ENCODE measurements at regions not wholly inside any gene's neighbourhood (a gene's known extent, or its start where the extent isn't known, plus 50 kb on each side); places are given as distances from the start of the nearest gene placed in this dataset.

DNA sequence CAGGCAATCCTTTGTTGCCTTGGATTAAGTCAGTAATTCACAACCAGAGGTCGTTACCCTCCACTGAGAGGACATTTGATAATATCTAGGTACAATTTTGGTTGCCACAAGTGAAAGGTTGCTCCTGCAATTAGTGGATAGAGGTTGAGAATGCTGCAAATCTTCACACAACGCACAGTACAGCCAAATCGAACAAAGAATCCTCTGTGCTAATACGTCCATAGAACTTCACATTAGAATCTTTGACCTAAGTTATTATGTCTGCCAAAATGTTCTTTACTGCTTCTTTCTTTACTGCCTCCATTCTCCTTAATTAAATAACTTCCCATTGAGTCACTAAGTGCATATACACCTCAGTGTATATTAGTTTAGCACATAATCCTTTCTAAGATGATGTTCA, 879.5 kb downstream of the TRIB2 start:
- Histone ChIP-seq H3K27me3 (no peaks in the 10 kb centered on the region), H3K4me3 (no peak overlapping the region), H3K9me3 (peaks cover 0 to 3% (median 0%) of the 10 kb centered on the region in 4 donors), H3K36me3 (no peaks in the 10 kb centered on the region), H3K27ac (no peak overlapping the region), H3K4me1 (no peaks in the 10 kb centered on the region)
- no peak for DNase-seq
- TF ChIP-seq POLR2A (IDR thresholded peaks at IDR 0.05), result no peak
- TF ChIP-seq, protein P1, sequence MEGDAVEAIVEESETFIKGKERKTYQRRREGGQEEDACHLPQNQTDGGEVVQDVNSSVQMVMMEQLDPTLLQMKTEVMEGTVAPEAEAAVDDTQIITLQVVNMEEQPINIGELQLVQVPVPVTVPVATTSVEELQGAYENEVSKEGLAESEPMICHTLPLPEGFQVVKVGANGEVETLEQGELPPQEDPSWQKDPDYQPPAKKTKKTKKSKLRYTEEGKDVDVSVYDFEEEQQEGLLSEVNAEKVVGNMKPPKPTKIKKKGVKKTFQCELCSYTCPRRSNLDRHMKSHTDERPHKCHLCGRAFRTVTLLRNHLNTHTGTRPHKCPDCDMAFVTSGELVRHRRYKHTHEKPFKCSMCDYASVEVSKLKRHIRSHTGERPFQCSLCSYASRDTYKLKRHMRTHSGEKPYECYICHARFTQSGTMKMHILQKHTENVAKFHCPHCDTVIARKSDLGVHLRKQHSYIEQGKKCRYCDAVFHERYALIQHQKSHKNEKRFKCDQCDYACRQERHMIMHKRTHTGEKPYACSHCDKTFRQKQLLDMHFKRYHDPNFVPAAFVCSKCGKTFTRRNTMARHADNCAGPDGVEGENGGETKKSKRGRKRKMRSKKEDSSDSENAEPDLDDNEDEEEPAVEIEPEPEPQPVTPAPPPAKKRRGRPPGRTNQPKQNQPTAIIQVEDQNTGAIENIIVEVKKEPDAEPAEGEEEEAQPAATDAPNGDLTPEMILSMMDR (IDR thresholded peaks at IDR 0.05), result no peak

DNA sequence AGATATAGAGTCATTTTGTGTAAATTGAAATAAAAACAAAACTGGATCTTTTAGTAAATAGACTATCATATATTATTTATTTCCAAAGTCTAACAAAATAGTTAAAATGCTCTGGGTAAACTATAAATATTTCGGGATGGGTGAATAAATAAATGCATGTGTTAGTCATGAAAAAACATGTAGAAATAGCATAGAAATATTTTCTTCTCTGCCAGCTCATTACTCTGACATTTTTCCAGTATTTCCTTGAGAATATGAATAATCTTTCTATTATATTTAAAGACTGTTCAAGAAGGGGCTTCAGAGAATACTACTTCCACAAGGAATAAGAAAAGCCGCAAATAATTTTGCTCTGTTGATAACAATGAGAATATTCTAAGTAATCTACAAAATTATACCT, 880.4 kb downstream of the TRIB2 start:
- TF ChIP-seq, protein P1 (IDR thresholded peaks at IDR 0.05), result no peak
- TF ChIP-seq POLR2A (IDR thresholded peaks at IDR 0.05), result no peak
- no peak overlapping the region for H3K4me3 ChIP-seq
- H3K9me3 ChIP-seq, result peaks cover 0 to 3% (median 0%) of the 10 kb centered on the region in 4 donors
- H3K27ac ChIP-seq, result no peak overlapping the region
- no peaks in the 10 kb centered on the region for H3K4me1 ChIP-seq
- no peaks in the 10 kb centered on the region for H3K27me3 ChIP-seq
- DNase-seq, result no peak
- no peaks in the 10 kb centered on the region for H3K36me3 ChIP-seq

DNA sequence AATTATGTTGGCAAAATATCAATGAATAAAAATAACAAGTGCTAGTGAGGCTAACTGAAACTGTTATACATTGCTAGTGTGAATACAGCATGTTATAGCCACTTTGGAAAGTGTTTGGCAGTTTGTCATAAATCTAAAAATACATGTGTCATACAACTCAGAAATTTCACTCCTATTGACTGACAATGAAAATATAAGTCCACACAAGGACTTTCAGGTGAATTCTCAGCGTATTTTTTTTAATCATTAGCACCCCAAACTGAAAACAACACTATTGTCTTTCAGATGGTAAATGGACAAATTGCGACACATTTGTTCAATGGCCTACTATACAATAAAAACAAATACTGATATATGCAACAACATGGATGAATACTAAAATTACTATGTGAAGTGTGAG, 884.8 kb downstream of the TRIB2 start:
- H3K4me1 ChIP-seq, result no peaks in the 10 kb centered on the region
- no peaks in the 10 kb centered on the region for H3K27me3 ChIP-seq
- no peak overlapping the region for H3K27ac ChIP-seq
- no peak for DNase-seq
- no peak overlapping the region for H3K4me3 ChIP-seq
- H3K9me3 ChIP-seq, result no peaks in the 10 kb centered on the region
- H3K36me3 ChIP-seq, result no peaks in the 10 kb centered on the region
- TF ChIP-seq, protein P1 (IDR thresholded peaks at IDR 0.05), result no peak
- TF ChIP-seq POLR2A (IDR thresholded peaks at IDR 0.05), result no peak

DNA sequence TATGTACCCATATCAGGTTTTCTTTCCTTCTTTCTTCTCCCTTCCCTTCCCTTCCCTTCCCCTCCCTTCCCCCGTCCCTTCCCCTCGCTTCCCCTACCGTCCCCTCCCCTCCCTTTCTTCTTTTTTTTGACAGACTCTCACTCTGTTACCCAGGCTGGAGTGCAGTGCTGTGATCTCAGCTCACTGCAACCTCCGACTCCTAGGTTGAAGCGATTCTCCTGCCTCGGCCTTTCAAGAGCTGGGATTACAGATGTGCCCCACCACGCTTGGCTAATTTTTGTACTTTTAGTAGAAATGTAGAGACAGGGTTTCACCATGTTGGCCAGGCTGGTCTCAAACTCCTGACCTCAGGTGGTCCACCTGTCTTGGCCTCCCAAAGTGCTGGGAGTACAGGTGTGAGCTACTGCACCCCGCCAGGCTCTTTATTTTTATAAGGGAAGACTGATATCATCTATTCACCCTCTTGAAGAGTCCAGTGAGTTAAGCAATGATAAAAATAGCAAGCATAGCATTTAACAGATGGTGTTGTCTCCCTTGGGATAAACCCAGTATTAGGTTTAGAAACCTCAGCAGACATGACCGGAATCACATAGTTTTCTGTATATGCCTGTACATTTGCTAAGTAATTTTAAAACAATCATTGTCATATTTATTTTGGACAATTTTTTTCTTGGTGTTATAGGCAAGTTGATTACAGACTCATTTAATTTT, 888.4 kb downstream of the TRIB2 start:
- H3K27me3 ChIP-seq, result no peaks in the 10 kb centered on the region
- H3K36me3 ChIP-seq, result no peaks in the 10 kb centered on the region
- no peak overlapping the region for H3K4me3 ChIP-seq
- no peaks in the 10 kb centered on the region for H3K4me1 ChIP-seq
- no peak for TF ChIP-seq POLR2A (IDR thresholded peaks at IDR 0.05)
- TF ChIP-seq, protein P1 (IDR thresholded peaks at IDR 0.05), result no peak
- H3K9me3 ChIP-seq, result no peaks in the 10 kb centered on the region
- H3K27ac ChIP-seq, result no peak overlapping the region
- no peak for DNase-seq

DNA sequence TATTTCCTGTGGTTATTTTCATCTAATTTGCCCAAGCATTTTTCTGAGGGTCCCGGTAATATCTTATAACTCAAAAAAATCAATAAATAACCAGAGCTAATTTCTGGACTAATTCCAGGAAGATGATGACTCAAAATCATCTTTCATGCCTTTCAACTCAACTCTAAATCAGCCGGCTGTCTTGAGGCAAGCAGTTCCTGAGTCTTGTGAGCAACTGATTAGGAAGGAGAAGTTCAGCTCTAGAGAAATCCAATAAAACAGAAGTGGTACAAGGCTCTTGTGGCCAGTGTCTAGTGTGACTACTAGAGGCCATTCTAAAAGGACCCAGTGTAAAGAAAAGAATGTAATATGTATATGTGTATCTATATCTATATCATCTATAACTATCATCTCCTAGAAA, 890.4 kb downstream of the TRIB2 start:
- Histone ChIP-seq H3K27ac (no peak overlapping the region), H3K9me3 (no peaks in the 10 kb centered on the region), H3K4me1 (no peaks in the 10 kb centered on the region), H3K27me3 (no peaks in the 10 kb centered on the region), H3K36me3 (no peaks in the 10 kb centered on the region), H3K4me3 (no peak overlapping the region)
- TF ChIP-seq, protein P1 (IDR thresholded peaks at IDR 0.05), result no peak
- no peak for TF ChIP-seq POLR2A (IDR thresholded peaks at IDR 0.05)
- DNase-seq, result no peak

Measured in Peyer's patch (tissue), 4 donors.